GM12878 (cell line): ENCODE measurements at regions not wholly inside any gene's neighbourhood (a gene's known extent, or its start where the extent isn't known, plus 50 kb on each side); places are given as distances from the start of the nearest gene placed in this dataset.

Experiments used
- ATAC-seq: fragments of 200-7000 bp; cut with Tn5 transposase; 3 replicates; pipeline ENCODE4 v1.9.1; 2020; ENCODE audit warnings: mild to moderate bottlenecking, moderate library complexity
- BruUV-seq: library from RNA; stranded (reverse); fragments of 400-500 nt; replicated peaks from 2 replicates; lab custom pipeline; 2021; lab: Mats Ljungman, UMichigan
- CTCF ChIA-PET: fragments of 300-600 bp; sonication (Branson Sonifier 250); formaldehyde crosslinking; extraction: SDS; loops from one replicate; lab custom pipeline; 2021; ENCODE audit warnings: inconsistent platforms; lab: Yijun Ruan, JAX
- POLR2A ChIA-PET: fragments of 350-600 bp; formaldehyde crosslinking; extraction: SDS; loops from one replicate; lab custom pipeline; 2021; ENCODE audit warnings: inconsistent platforms; lab: Charles Lee
- RAD21 ChIA-PET: fragments of 300-600 bp; sonication (Branson Sonifier 250); formaldehyde crosslinking; loops from one replicate; lab custom pipeline; 2023; ENCODE audit warnings: antibody characterized with exemption; ENCODE audit not compliant: unreplicated experiment; lab: Charles Lee
- SMC1A ChIA-PET: fragments of 300-600 bp; sonication (Branson Sonifier 250); formaldehyde crosslinking; loops from one replicate; lab custom pipeline; 2023; ENCODE audit not compliant: unreplicated experiment, uncharacterized antibody; lab: Charles Lee
- DNase-seq: peaks from one replicate; pipeline ENCODE4 v3.0.0-alpha.2; 2011; ENCODE audit warnings: low read depth, low spot score
- FAIRE-seq: peaks from 3 replicates; lab custom pipeline; 2011; peaks lifted over from hg19 to GRCh38; lab: Jason Lieb, UNC
- H2AFZ ChIP-seq: 2 replicates; pipeline ENCODE4 v1.6.0; 2011; ENCODE audit warnings: low read depth, low read length, control low read depth; ENCODE audit not compliant: control insufficient read depth
- H3K27ac ChIP-seq: 2 replicates; pipeline ENCODE4 v1.5.1; 2011; ENCODE audit warnings: control low read depth; ENCODE audit not compliant: control insufficient read depth, insufficient read depth
- H3K27me3 ChIP-seq, 2 experiments: replicated peaks in 1 of 2; 2 replicates each; pipeline versions ENCODE4 v1.6.0 to v1.6.1; 2011; ENCODE audit warnings: low read length in 1 of 2; ENCODE audit not compliant: control insufficient read depth in 2 of 2, insufficient read depth in 2 of 2
- H3K36me3 ChIP-seq, 2 experiments: 2 replicates each; pipeline ENCODE4 v1.5.1; 2011; ENCODE audit warnings: low read length in 1 of 2; ENCODE audit not compliant: control insufficient read depth in 2 of 2, insufficient read depth in 2 of 2
- H3K4me1 ChIP-seq: 2 replicates; pipeline ENCODE4 v1.6.1; 2011; ENCODE audit warnings: mild to moderate bottlenecking, low read length, moderate library complexity, mixed read lengths; ENCODE audit not compliant: control insufficient read depth, insufficient read depth
- H3K4me2 ChIP-seq: 2 replicates; pipeline ENCODE4 v1.6.0; 2011; ENCODE audit warnings: control low read depth; ENCODE audit not compliant: control insufficient read depth, insufficient read depth
- H3K4me3 ChIP-seq: fragments of 200-600 bp; sonication (generic); 2 replicates; pipeline ENCODE4 v1.5.1; 2016
- H3K79me2 ChIP-seq: 2 replicates; pipeline ENCODE4 v1.6.0; 2011; ENCODE audit warnings: low read length; ENCODE audit not compliant: control insufficient read depth, insufficient read depth
- H3K9ac ChIP-seq: 2 replicates; pipeline ENCODE4 v1.8.0; 2011; ENCODE audit warnings: low read length, control low read depth, mixed read lengths; ENCODE audit not compliant: control insufficient read depth, insufficient read depth
- H3K9me3 ChIP-seq: replicated peaks from 3 replicates; pipeline ENCODE4 v1.5.1; 2011; ENCODE audit warnings: mild to moderate bottlenecking, low read length; ENCODE audit not compliant: control insufficient read depth, insufficient read depth
- H4K20me1 ChIP-seq: 2 replicates; pipeline ENCODE4 v1.6.0; 2011; ENCODE audit not compliant: control insufficient read depth, insufficient read depth
- CHD2 ChIP-seq: IDR thresholded peaks from 2 replicates; pipeline ENCODE4 v1.6.1; 2011; ENCODE audit warnings: low read depth, low read length, improper control_type of control experiment, borderline replicate concordance
- RELA ChIP-seq: fragments of 450-650 bp; IDR thresholded peaks from 2 replicates; pipeline ENCODE4 v1.8.0; 2014; ENCODE audit warnings: borderline replicate concordance; ENCODE audit not compliant: partially characterized antibody
- SMAD1 ChIP-seq: fragments of 450-650 bp; IDR thresholded peaks from 2 replicates; pipeline ENCODE4 v1.6.1; 2018; ENCODE audit warnings: mild to moderate bottlenecking, low read depth; ENCODE audit not compliant: partially characterized antibody
- SREBF1 ChIP-seq: IDR thresholded peaks from 2 replicates; pipeline ENCODE4 v1.6.1; 2012; ENCODE audit warnings: mild to moderate bottlenecking, low read length
- whole genome bisulfite sequencing: methylation state at CpG from one replicate; pipeline ENCODE4 v1.1.6; 2016; ENCODE audit warnings: low lambda C conversion rate; ENCODE audit not compliant: insufficient replicate concordance, insufficient coverage; ENCODE audit errors: missing lambda C conversion rate; 5-methylcytosine and 5-hydroxymethylcytosine counted together
- in situ Hi-C: fragments of 300-500 bp; cut with MboI; formaldehyde crosslinking; loops from 9 replicates; pipeline ENCODE4 v1.14.3; 2018; ENCODE audit warnings: mixed read lengths
- intact Hi-C: fragments of 100-400 bp; cut with micrococcal nuclease; formaldehyde crosslinking; loops from one replicate; pipeline ENCODE4 v1.14.2; 2022; ENCODE audit not compliant: unreplicated experiment
- TF ChIP-seq, protein P1 (sequence below): fragments of 450-650 bp; IDR thresholded peaks from 2 replicates; pipeline ENCODE4 v1.6.1; 2018; ENCODE audit warnings: borderline replicate concordance, mild to moderate bottlenecking; ENCODE audit not compliant: partially characterized antibody

DNA sequence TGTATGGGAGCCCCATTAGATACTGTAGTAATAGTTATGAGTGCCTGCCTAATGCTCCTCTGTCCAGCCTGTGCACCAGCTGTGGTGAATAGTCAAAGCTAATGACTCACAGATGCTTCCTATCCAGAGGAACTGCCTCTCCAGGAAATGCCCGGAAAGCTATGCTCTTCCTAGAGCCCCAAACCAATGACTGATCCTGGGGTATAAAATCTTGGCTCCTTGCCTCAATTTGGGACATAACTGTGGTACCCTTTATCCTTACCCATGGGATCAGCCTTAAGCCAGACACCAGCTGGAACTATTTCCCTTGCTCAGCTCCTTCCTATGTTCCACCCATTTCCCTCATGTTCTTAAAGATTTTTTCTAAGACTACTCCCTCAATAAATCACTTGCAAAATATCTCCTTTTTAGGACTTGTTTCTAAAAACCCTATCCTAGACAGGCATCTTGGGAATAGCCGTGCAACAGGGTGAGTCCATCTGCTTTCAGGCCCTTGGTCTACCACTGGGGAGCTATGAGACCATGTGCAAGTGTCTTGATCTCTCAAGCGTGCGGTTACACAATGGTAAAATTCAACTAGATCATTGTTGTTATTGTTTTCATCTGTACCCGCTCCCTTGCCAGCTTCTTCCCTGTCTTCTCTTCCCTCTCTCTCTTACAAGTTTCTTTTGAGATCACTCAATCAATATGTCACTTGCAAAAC is 283.7 kb downstream of the BTBD3 start:
- H3K27me3 ChIP-seq = no peaks in the 10 kb centered on the region
- RAD21 ChIA-PET = interaction anchor here (1.9 kb wide), 1 partner anchor 289 kb away, joined by 4 read pairs; no protein-coding TSS in a partner anchor
- no peak overlapping the region for H3K9ac ChIP-seq
- CTCF ChIA-PET = interaction anchor here (0.8 kb wide), 1 partner anchor 189 kb away, joined by 3 read pairs; no protein-coding TSS in a partner anchor
- H3K9me3 ChIP-seq = no peaks in the 10 kb centered on the region
- no peak overlapping the region for H3K4me2 ChIP-seq
- no peak for ATAC-seq
- no peak overlapping the region for H3K4me3 ChIP-seq
- in situ Hi-C loops (no loop called here), intact Hi-C loops (loop anchor here (10.0 kb wide), 1 partner anchor 287 kb away; the partner anchor contains the start of gene BTBD3)
- no peaks in the 10 kb centered on the region for H4K20me1 ChIP-seq
- 22% methylated on average over 5 of the region's 5 CpGs for WGBS
- POLR2A ChIA-PET = no interaction called here
- H3K79me2 ChIP-seq = no peaks in the 10 kb centered on the region
- no peak for FAIRE-seq
- H3K36me3 ChIP-seq = no peaks in the 10 kb centered on the region
- no peak for DNase-seq
- BruUV-seq = no TSS peak
- H3K27ac ChIP-seq = no peak overlapping the region
- no peaks in the 10 kb centered on the region for H3K4me1 ChIP-seq
- SMC1A ChIA-PET = interaction anchor here (0.6 to 1.6 kb wide), 3 partner anchors 28 to 102 kb away, joined by 3 to 7 read pairs (median 6); no protein-coding TSS in a partner anchor
- TF ChIP-seq SREBF1 = no peak
- no peak for TF ChIP-seq CHD2
- TF ChIP-seq RELA = no peak
- TF ChIP-seq, protein P1, sequence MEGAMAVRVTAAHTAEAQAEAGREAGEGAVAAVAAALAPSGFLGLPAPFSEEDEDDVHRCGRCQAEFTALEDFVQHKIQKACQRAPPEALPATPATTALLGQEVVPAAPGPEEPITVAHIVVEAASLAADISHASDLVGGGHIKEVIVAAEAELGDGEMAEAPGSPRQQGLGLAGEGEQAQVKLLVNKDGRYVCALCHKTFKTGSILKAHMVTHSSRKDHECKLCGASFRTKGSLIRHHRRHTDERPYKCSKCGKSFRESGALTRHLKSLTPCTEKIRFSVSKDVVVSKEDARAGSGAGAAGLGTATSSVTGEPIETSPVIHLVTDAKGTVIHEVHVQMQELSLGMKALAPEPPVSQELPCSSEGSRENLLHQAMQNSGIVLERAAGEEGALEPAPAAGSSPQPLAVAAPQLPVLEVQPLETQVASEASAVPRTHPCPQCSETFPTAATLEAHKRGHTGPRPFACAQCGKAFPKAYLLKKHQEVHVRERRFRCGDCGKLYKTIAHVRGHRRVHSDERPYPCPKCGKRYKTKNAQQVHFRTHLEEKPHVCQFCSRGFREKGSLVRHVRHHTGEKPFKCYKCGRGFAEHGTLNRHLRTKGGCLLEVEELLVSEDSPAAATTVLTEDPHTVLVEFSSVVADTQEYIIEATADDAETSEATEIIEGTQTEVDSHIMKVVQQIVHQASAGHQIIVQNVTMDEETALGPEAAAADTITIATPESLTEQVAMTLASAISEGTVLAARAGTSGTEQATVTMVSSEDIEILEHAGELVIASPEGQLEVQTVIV = no peak
- no peak for TF ChIP-seq SMAD1
- TF ChIP-seq, all 136 proteins: peak for 0
- no peak overlapping the region for H2AFZ ChIP-seq
